ENCODE measurements at regions not wholly inside any gene's neighbourhood (a gene's known extent, or its start where the extent isn't known, plus 50 kb on each side); places are given as distances from the start of the nearest gene placed in this dataset.

GRCh38 chr17:6343191-6343590 is 91.7 kb downstream of the AIPL1 start:
- H3K9me3 Mint-ChIP-seq (ENCODE audit: unreplicated experiment) = peaks cover 6% of the 10 kb centered on the region
- TF ChIP-seq, protein P1, sequence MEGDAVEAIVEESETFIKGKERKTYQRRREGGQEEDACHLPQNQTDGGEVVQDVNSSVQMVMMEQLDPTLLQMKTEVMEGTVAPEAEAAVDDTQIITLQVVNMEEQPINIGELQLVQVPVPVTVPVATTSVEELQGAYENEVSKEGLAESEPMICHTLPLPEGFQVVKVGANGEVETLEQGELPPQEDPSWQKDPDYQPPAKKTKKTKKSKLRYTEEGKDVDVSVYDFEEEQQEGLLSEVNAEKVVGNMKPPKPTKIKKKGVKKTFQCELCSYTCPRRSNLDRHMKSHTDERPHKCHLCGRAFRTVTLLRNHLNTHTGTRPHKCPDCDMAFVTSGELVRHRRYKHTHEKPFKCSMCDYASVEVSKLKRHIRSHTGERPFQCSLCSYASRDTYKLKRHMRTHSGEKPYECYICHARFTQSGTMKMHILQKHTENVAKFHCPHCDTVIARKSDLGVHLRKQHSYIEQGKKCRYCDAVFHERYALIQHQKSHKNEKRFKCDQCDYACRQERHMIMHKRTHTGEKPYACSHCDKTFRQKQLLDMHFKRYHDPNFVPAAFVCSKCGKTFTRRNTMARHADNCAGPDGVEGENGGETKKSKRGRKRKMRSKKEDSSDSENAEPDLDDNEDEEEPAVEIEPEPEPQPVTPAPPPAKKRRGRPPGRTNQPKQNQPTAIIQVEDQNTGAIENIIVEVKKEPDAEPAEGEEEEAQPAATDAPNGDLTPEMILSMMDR (IDR thresholded peaks at IDR 0.05; ENCODE audit: partially characterized antibody, unreplicated experiment) = no peak
- no peak overlapping the region for H3K4me3 Mint-ChIP-seq (ENCODE audit: unreplicated experiment)
- no peak for DNase-seq
- peaks cover 3% of the 10 kb centered on the region for H3K27me3 Mint-ChIP-seq (ENCODE audit: unreplicated experiment)
- peaks cover 9% of the 10 kb centered on the region for H3K36me3 Mint-ChIP-seq (ENCODE audit: unreplicated experiment)
- no peak overlapping the region for H3K27ac Mint-ChIP-seq (ENCODE audit: unreplicated experiment)
- peaks cover 16% of the 10 kb centered on the region for H3K4me1 Mint-ChIP-seq (ENCODE audit: low read depth, unreplicated experiment)

DNA sequence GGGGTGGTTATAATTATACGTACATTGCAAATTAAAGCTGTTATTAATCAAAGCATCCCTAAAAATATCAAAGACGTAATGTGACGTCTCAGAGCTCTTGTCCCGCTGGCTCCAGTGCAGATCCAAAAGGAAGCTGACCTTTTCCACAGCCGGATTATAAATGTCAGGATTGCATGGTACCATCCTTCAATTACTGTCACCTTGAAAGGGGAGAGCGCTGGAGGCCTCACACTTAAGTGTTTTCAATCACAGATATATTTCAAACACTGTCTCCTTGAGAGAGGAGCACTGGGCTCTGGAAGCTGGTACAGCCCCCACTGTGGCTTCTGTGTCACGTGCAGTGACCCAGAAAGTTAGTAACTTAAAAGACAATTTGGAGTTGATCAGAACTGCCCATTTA is 94.2 kb downstream of the AIPL1 start:
- no peak overlapping the region for H3K27ac Mint-ChIP-seq (ENCODE audit: unreplicated experiment)
- peaks cover 4% of the 10 kb centered on the region for H3K36me3 Mint-ChIP-seq (ENCODE audit: unreplicated experiment)
- H3K9me3 Mint-ChIP-seq (ENCODE audit: unreplicated experiment) = peaks cover 6% of the 10 kb centered on the region
- no peak for DNase-seq
- H3K4me1 Mint-ChIP-seq (ENCODE audit: low read depth, unreplicated experiment) = peaks cover 9% of the 10 kb centered on the region
- TF ChIP-seq, protein P1 (IDR thresholded peaks at IDR 0.05; ENCODE audit: partially characterized antibody, unreplicated experiment) = no peak
- H3K27me3 Mint-ChIP-seq (ENCODE audit: unreplicated experiment) = no peaks in the 10 kb centered on the region
- H3K4me3 Mint-ChIP-seq (ENCODE audit: unreplicated experiment) = no peak overlapping the region

GRCh38 chr17:6334386-6334785 is 100.5 kb downstream of the AIPL1 start:
- no peak for DNase-seq
- Mint-ChIP-seq H3K4me3 (ENCODE audit: unreplicated experiment) (no peak overlapping the region), H3K27me3 (ENCODE audit: unreplicated experiment) (no peaks in the 10 kb centered on the region), H3K4me1 (ENCODE audit: low read depth, unreplicated experiment) (no peaks in the 10 kb centered on the region), H3K27ac (ENCODE audit: unreplicated experiment) (no peak overlapping the region), H3K36me3 (ENCODE audit: unreplicated experiment) (no peaks in the 10 kb centered on the region), H3K9me3 (ENCODE audit: unreplicated experiment) (no peaks in the 10 kb centered on the region)
- TF ChIP-seq, protein P1 (IDR thresholded peaks at IDR 0.05; ENCODE audit: partially characterized antibody, unreplicated experiment) = no peak

DNA sequence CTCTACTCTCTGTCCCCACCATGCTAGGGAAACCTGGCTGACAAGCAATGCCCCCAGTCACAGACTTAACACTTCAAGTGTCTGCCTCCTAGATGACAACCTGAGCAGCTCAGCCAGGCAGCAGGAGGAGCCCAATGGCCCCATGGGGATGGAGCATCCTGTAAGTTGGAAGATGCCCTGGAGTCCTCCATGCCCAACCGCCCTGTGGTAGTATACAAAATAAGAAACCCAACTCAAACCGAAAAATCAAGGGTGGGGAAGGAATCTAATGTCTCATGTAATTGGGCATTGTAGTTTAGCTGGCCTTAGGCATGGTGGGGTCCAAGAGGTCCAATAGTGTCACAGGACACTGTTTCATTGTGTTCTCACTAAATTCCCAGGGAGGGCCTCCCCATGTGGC is 104.0 kb downstream of the AIPL1 start:
- TF ChIP-seq, protein P1 (IDR thresholded peaks at IDR 0.05; ENCODE audit: partially characterized antibody, unreplicated experiment) = no peak
- peaks cover 2% of the 10 kb centered on the region for H3K9me3 Mint-ChIP-seq (ENCODE audit: unreplicated experiment)
- H3K27me3 Mint-ChIP-seq (ENCODE audit: unreplicated experiment) = peaks cover 3% of the 10 kb centered on the region
- H3K27ac Mint-ChIP-seq (ENCODE audit: unreplicated experiment) = no peak overlapping the region
- H3K36me3 Mint-ChIP-seq (ENCODE audit: unreplicated experiment) = no peaks in the 10 kb centered on the region
- no peak overlapping the region for H3K4me3 Mint-ChIP-seq (ENCODE audit: unreplicated experiment)
- H3K4me1 Mint-ChIP-seq (ENCODE audit: low read depth, unreplicated experiment) = no peaks in the 10 kb centered on the region
- no peak for DNase-seq

DNA sequence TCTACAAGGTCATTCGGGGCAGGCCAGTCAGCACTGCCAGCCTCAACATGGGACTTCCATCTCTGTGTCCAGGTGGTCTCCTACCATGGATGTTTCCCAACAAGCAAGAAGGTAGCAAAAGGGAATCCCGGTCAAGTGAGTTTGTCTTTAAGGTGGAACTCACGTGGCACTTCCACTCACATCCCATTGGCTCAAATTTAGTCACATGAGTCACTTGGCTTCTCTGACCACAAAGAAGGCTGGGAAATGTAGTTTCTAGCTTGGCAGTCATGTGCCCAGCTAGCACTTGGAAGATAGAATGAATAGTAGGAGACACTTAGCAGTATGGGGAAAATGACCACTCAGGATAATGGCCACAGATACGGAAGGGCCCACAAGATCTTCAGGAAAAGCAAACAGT is 106.6 kb downstream of the AIPL1 start:
- Mint-ChIP-seq H3K27ac (ENCODE audit: unreplicated experiment) (no peak overlapping the region), H3K36me3 (ENCODE audit: unreplicated experiment) (no peaks in the 10 kb centered on the region), H3K27me3 (ENCODE audit: unreplicated experiment) (peaks cover 3% of the 10 kb centered on the region), H3K4me1 (ENCODE audit: low read depth, unreplicated experiment) (peaks cover 2% of the 10 kb centered on the region), H3K4me3 (ENCODE audit: unreplicated experiment) (no peak overlapping the region), H3K9me3 (ENCODE audit: unreplicated experiment) (peaks cover 2% of the 10 kb centered on the region)
- TF ChIP-seq, protein P1 (IDR thresholded peaks at IDR 0.05; ENCODE audit: partially characterized antibody, unreplicated experiment) = no peak
- DNase-seq = no peak
